ENCODE measurements at regions not wholly inside any gene's neighbourhood (a gene's known extent, or its start where the extent isn't known, plus 50 kb on each side); places are given as distances from the start of the nearest gene placed in this dataset.

DNA sequence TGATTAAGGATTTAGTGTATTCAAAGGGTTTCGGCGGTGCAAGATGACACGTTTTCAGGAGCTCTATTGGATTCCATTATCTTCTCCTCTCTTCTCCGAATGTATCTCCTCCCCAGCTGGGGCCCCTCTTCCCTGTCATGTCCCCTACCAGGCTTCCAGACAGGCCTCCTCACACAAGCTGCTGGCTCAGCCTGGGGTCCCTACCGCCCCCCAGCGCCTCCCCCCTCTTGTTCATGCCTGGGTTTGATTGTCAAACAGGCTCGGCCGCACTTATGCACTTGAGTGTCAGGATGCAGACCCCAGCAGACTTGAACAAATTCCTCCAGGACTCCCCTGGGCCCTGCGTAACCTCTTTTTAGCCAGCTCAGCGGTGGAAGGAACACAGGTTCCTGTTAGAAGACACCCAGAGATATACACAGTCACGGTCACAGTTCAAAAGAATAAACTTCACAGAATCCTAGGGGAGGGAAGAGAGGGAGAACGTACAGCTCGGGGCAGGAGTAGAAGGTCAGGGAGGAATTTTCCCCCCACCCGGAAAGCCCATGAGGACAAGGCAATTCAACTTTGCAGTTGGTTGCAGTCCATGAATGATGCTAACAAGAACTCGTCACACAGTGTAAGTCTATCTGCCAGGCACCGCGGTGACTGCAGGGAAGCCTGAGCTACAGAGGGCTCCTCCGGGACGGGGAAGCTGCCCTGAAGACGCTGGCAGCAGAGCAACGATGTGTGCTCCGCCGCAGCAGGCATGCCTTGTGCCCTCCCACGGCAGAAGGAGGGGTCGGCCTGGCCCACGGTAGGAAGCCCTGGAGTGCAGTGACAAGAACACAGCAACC is 560.0 kb downstream of the BNC2 start:
- TF ChIP-seq, protein P1, sequence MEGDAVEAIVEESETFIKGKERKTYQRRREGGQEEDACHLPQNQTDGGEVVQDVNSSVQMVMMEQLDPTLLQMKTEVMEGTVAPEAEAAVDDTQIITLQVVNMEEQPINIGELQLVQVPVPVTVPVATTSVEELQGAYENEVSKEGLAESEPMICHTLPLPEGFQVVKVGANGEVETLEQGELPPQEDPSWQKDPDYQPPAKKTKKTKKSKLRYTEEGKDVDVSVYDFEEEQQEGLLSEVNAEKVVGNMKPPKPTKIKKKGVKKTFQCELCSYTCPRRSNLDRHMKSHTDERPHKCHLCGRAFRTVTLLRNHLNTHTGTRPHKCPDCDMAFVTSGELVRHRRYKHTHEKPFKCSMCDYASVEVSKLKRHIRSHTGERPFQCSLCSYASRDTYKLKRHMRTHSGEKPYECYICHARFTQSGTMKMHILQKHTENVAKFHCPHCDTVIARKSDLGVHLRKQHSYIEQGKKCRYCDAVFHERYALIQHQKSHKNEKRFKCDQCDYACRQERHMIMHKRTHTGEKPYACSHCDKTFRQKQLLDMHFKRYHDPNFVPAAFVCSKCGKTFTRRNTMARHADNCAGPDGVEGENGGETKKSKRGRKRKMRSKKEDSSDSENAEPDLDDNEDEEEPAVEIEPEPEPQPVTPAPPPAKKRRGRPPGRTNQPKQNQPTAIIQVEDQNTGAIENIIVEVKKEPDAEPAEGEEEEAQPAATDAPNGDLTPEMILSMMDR (IDR thresholded peaks at IDR 0.05; ENCODE audit: borderline replicate concordance, extremely low read depth, low read length, poor library complexity, severe bottlenecking), result no peak
- TF ChIP-seq EZH2 (IDR thresholded peaks at IDR 0.05; ENCODE audit: borderline replicate concordance, low read depth, low read length, severe bottlenecking), result no peak

Data from DND-41 (cell line).